Neural progenitor cell (in vitro differentiated cells): ENCODE measurements at regions not wholly inside any gene's neighbourhood (a gene's known extent, or its start where the extent isn't known, plus 50 kb on each side); places are given as distances from the start of the nearest gene placed in this dataset.

ENCODE experiments used
- DNase-seq: peaks from one replicate; pipeline ENCODE4 v3.0.0-alpha.2; 2016; ENCODE audit warnings: low spot score
- H2AFZ ChIP-seq: fragments of 200-600 bp; sonication (generic); replicated peaks from 2 replicates; pipeline ENCODE4 v1.6.1; 2016; ENCODE audit warnings: antibody characterized with exemption
- H3F3A ChIP-seq: fragments of 200-600 bp; sonication (generic); 2 replicates; pipeline ENCODE4 v1.6.1; 2016; ENCODE audit warnings: antibody characterized with exemption, low read depth
- H3K27ac ChIP-seq: fragments of 200-600 bp; sonication (generic); 2 replicates; pipeline ENCODE4 v1.5.1; 2016; ENCODE audit warnings: mild to moderate bottlenecking
- H3K27me3 ChIP-seq: fragments of 200-600 bp; sonication (generic); 2 replicates; pipeline ENCODE4 v1.6.1; 2016; ENCODE audit warnings: mild to moderate bottlenecking, moderate library complexity
- H3K36me3 ChIP-seq: fragments of 200-600 bp; sonication (generic); 2 replicates; pipeline ENCODE4 v1.5.1; 2016
- H3K4me1 ChIP-seq: fragments of 200-600 bp; sonication (generic); 2 replicates; pipeline ENCODE4 v1.6.1; 2016; ENCODE audit warnings: mixed run types
- H3K4me2 ChIP-seq: fragments of 200-600 bp; sonication (generic); 2 replicates; pipeline ENCODE4 v1.6.1; 2016
- H3K4me3 ChIP-seq: fragments of 200-600 bp; sonication (generic); 2 replicates; pipeline ENCODE4 v1.5.1; 2016
- H3K79me2 ChIP-seq: fragments of 200-600 bp; sonication (generic); 2 replicates; pipeline ENCODE4 v1.6.1; 2016; ENCODE audit warnings: low read depth
- H3K9ac ChIP-seq: fragments of 200-600 bp; sonication (generic); 2 replicates; pipeline ENCODE4 v1.6.1; 2016
- H3K9me3 ChIP-seq: fragments of 200-600 bp; sonication (generic); 2 replicates; pipeline ENCODE4 v1.5.1; 2016; ENCODE audit warnings: low read depth
- H4K20me1 ChIP-seq: fragments of 200-600 bp; sonication (generic); 2 replicates; pipeline ENCODE4 v1.6.1; 2016; ENCODE audit warnings: low read depth
- H3K27ac Mint-ChIP-seq: 3 replicates; pipeline ENCODE4 v1.8.0; 2021; ENCODE audit warnings: mixed read lengths
- H3K27me3 Mint-ChIP-seq: 2 replicates; pipeline ENCODE4 v1.8.0; 2022; ENCODE audit warnings: low read depth, mild to moderate bottlenecking, inconsistent platforms, moderate library complexity, mixed read lengths; ENCODE audit not compliant: insufficient read depth
- H3K36me3 Mint-ChIP-seq: 3 replicates; pipeline ENCODE4 v1.8.0; 2021; ENCODE audit warnings: mixed read lengths
- H3K4me1 Mint-ChIP-seq: 3 replicates; pipeline ENCODE4 v1.8.0; 2021; ENCODE audit warnings: mixed read lengths
- H3K4me3 Mint-ChIP-seq: 3 replicates; pipeline ENCODE4 v1.8.0; 2021; ENCODE audit warnings: mild to moderate bottlenecking, moderate library complexity, mixed read lengths
- H3K9me3 Mint-ChIP-seq: 3 replicates; pipeline ENCODE4 v1.8.0; 2020; ENCODE audit warnings: mixed read lengths
- CTCF ChIP-seq: fragments of 200-600 bp; sonication (generic); IDR thresholded peaks from 2 replicates; pipeline ENCODE4 v1.5.1; 2017; ENCODE audit warnings: antibody characterized with exemption, mild to moderate bottlenecking
- EZH2 ChIP-seq: fragments of 200-600 bp; sonication (generic); IDR thresholded peaks from 2 replicates; pipeline ENCODE4 v1.6.1; 2017; ENCODE audit warnings: antibody characterized with exemption, mild to moderate bottlenecking, moderate library complexity
- EZH2phosphoT487 ChIP-seq: fragments of 200-600 bp; sonication (generic); IDR thresholded peaks from 2 replicates; pipeline ENCODE4 v1.6.1; 2017; ENCODE audit warnings: antibody characterized with exemption

- no peaks in the 10 kb centered on the region for H4K20me1 ChIP-seq
- peaks cover 4% of the 10 kb centered on the region for H3K9me3 Mint-ChIP-seq
- no peak overlapping the region for H3K27ac Mint-ChIP-seq
- DNase-seq, result peak; percentile 43
- peaks cover 7% of the 10 kb centered on the region for H3K4me1 Mint-ChIP-seq
- peaks cover 3% of the 10 kb centered on the region for H3K27me3 Mint-ChIP-seq
- no peaks in the 10 kb centered on the region for H3K36me3 ChIP-seq
- H3K27ac ChIP-seq, result no peak overlapping the region
- H2AFZ ChIP-seq, result peak overlapping the region; percentile 63
- no peaks in the 10 kb centered on the region for H3K36me3 Mint-ChIP-seq
- H3K9ac ChIP-seq, result no peak overlapping the region
- peaks cover 8% of the 10 kb centered on the region for H3K4me1 ChIP-seq
- H3K79me2 ChIP-seq, result no peaks in the 10 kb centered on the region
- no peaks in the 10 kb centered on the region for H3F3A ChIP-seq
- no peaks in the 10 kb centered on the region for H3K9me3 ChIP-seq
- H3K27me3 ChIP-seq, result no peaks in the 10 kb centered on the region
- H3K4me3 Mint-ChIP-seq, result no peak overlapping the region
- TF ChIP-seq CTCF, result no peak
- no peak for TF ChIP-seq EZH2phosphoT487
- no peak for TF ChIP-seq EZH2
- no peak overlapping the region for H3K4me2 ChIP-seq
- no peak overlapping the region for H3K4me3 ChIP-seq
Observed at GRCh38 chr18:57915865-57916582, 112.9 kb upstream of the ATP8B1 start.

DNA sequence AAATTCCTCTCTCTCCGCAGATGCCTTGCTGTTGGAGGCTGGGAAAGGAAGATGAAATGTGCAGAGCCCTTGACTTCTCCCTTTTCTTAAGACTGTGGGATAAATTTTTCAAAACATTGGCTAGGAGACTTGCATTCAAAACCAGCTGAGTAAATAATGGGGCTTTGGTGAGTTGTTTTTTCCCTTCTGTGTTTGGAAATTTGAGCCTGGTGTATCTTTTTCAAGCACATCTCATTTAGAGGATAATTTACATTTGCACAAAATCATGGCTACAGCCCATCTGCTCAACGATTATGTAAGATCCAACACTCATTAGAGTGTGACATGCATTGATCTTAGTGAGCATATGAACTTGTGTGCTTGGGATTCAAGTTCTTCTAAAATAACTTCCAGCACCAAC is 112.1 kb upstream of the ATP8B1 start:
- no peaks in the 10 kb centered on the region for H3K27me3 ChIP-seq
- peaks cover 8% of the 10 kb centered on the region for H3K4me1 ChIP-seq
- Mint-ChIP-seq H3K27ac (no peak overlapping the region), H3K9me3 (peaks cover 4% of the 10 kb centered on the region), H3K27me3 (peaks cover 3% of the 10 kb centered on the region), H3K4me1 (peaks cover 7% of the 10 kb centered on the region), H3K4me3 (no peak overlapping the region), H3K36me3 (no peaks in the 10 kb centered on the region)
- H3K4me2 ChIP-seq, result no peak overlapping the region
- H3F3A ChIP-seq, result no peaks in the 10 kb centered on the region
- no peak overlapping the region for H3K9ac ChIP-seq
- no peaks in the 10 kb centered on the region for H3K9me3 ChIP-seq
- H2AFZ ChIP-seq, result no peak overlapping the region
- TF ChIP-seq EZH2 (no peak), CTCF (no peak), EZH2phosphoT487 (no peak)
- DNase-seq, result no peak
- H3K27ac ChIP-seq, result no peak overlapping the region
- no peak overlapping the region for H3K4me3 ChIP-seq
- no peaks in the 10 kb centered on the region for H3K36me3 ChIP-seq
- no peaks in the 10 kb centered on the region for H4K20me1 ChIP-seq
- no peaks in the 10 kb centered on the region for H3K79me2 ChIP-seq

- no peak overlapping the region for H3K27ac ChIP-seq
- no peaks in the 10 kb centered on the region for H3F3A ChIP-seq
- peaks cover 8% of the 10 kb centered on the region for H3K4me1 ChIP-seq
- no peak overlapping the region for H3K4me3 ChIP-seq
- no peaks in the 10 kb centered on the region for H3K36me3 Mint-ChIP-seq
- no peaks in the 10 kb centered on the region for H3K36me3 ChIP-seq
- H3K9me3 Mint-ChIP-seq, result peaks cover 4% of the 10 kb centered on the region
- peaks cover 3% of the 10 kb centered on the region for H3K27me3 Mint-ChIP-seq
- no peak overlapping the region for H3K4me3 Mint-ChIP-seq
- H3K4me2 ChIP-seq, result no peak overlapping the region
- no peaks in the 10 kb centered on the region for H3K9me3 ChIP-seq
- no peak overlapping the region for H3K9ac ChIP-seq
- H2AFZ ChIP-seq, result no peak overlapping the region
- peaks cover 7% of the 10 kb centered on the region for H3K4me1 Mint-ChIP-seq
- no peaks in the 10 kb centered on the region for H3K27me3 ChIP-seq
- no peaks in the 10 kb centered on the region for H4K20me1 ChIP-seq
- H3K79me2 ChIP-seq, result no peaks in the 10 kb centered on the region
- no peak for TF ChIP-seq EZH2phosphoT487
- no peak for TF ChIP-seq EZH2
- no peak for TF ChIP-seq CTCF
- peak overlapping the region; percentile 78 for H3K27ac Mint-ChIP-seq
- no peak for DNase-seq
Observed at GRCh38 chr18:57913686-57914085, 110.6 kb upstream of the ATP8B1 start.
